Endothelial cell of umbilical vein (primary cell): ENCODE measurements at regions not wholly inside any gene's neighbourhood (a gene's known extent, or its start where the extent isn't known, plus 50 kb on each side); places are given as distances from the start of the nearest gene placed in this dataset.

Source experiments
- BruUV-seq: library from RNA; stranded (reverse); fragments of 400-500 nt; replicated peaks from 2 replicates; lab custom pipeline; 2021; lab: Mats Ljungman, UMichigan
- CTCF ChIA-PET: fragments of 300-600, 350-600 bp; sonication (Branson Sonifier 250); formaldehyde crosslinking; loops from one replicate; lab custom pipeline; 2021; ENCODE audit warnings: antibody characterized with exemption, inconsistent platforms; lab: Charles Lee
- POLR2A ChIA-PET: fragments of 300-600, 350-600 bp; sonication (Branson Sonifier 250); formaldehyde crosslinking; loops from one replicate; lab custom pipeline; 2021; ENCODE audit warnings: antibody characterized with exemption, inconsistent platforms; lab: Charles Lee
- DNase-seq: peaks from one replicate; pipeline ENCODE4 v3.0.0-alpha.2; 2011; ENCODE audit warnings: low read depth, low spot score
- FAIRE-seq: peaks from 2 replicates; lab custom pipeline; 2011; peaks lifted over from hg19 to GRCh38; lab: Jason Lieb, UNC
- H2AFZ ChIP-seq: 2 replicates; pipeline ENCODE4 v1.6.0; 2012; ENCODE audit warnings: low read depth, low read length, control low read depth, inconsistent platforms
- H3K27ac ChIP-seq: 2 replicates; pipeline ENCODE4 v1.5.1; 2011; ENCODE audit warnings: low read depth, mild to moderate bottlenecking, control low read depth, low read length, moderate library complexity; ENCODE audit not compliant: insufficient read depth
- H3K27me3 ChIP-seq, 2 experiments: 2 replicates each; pipeline versions ENCODE4 v1.6.0 to v1.6.1; 2011; ENCODE audit warnings: low read length in 2 of 2, mixed read lengths in 1 of 2; ENCODE audit not compliant: control insufficient read depth in 2 of 2, insufficient read depth in 2 of 2
- H3K36me3 ChIP-seq, 2 experiments: 2 replicates in 1 of 2; 3 replicates in 1 of 2; pipeline ENCODE4 v1.5.1; 2011; ENCODE audit warnings: low read length in 2 of 2, mild to moderate bottlenecking in 1 of 2, moderate library complexity in 1 of 2; ENCODE audit not compliant: control insufficient read depth in 2 of 2, insufficient read depth in 2 of 2; ENCODE audit errors: extremely low read depth in 1 of 2
- H3K4me1 ChIP-seq: 3 replicates; pipeline ENCODE4 v1.5.1; 2011; ENCODE audit warnings: mild to moderate bottlenecking, low read length; ENCODE audit not compliant: control insufficient read depth, insufficient read depth; ENCODE audit errors: extremely low read depth
- H3K4me2 ChIP-seq: 2 replicates; pipeline ENCODE4 v1.6.1; 2011; ENCODE audit warnings: low read length, control low read depth, mixed read lengths; ENCODE audit not compliant: insufficient read depth
- H3K4me3 ChIP-seq, 3 experiments: fragments of 200-600 bp in 1 of 3; sonication (generic), shearing (Covaris generic) in 1 of 3; replicated peaks in 1 of 3; 2 replicates each; pipeline ENCODE4 v1.5.1; 2011 to 2016; ENCODE audit warnings: control low read depth in 3 of 3, low read length in 3 of 3, mild to moderate bottlenecking in 2 of 3, inconsistent platforms in 1 of 3, low read depth in 1 of 3, moderate library complexity in 1 of 3; ENCODE audit not compliant: insufficient read depth in 1 of 3
- H3K79me2 ChIP-seq: 2 replicates; pipeline ENCODE4 v1.6.0; 2012; ENCODE audit warnings: low read length, inconsistent platforms; ENCODE audit not compliant: control insufficient read depth, insufficient read depth
- H3K9ac ChIP-seq: replicated peaks from 2 replicates; pipeline ENCODE3; 2011; ENCODE audit warnings: low read length, control low read depth; ENCODE audit not compliant: insufficient read depth; ENCODE audit errors: extremely low read depth
- H3K9me1 ChIP-seq: replicated peaks from 3 replicates; pipeline ENCODE4 v1.6.0; 2011; ENCODE audit warnings: mild to moderate bottlenecking, low read length; ENCODE audit not compliant: control insufficient read depth, insufficient read depth; ENCODE audit errors: extremely low read depth
- H3K9me3 ChIP-seq: replicated peaks from 2 replicates; pipeline ENCODE4 v1.5.1; 2012; ENCODE audit warnings: low read length, inconsistent platforms; ENCODE audit not compliant: control insufficient read depth, insufficient read depth
- H4K20me1 ChIP-seq: replicated peaks from 2 replicates; pipeline ENCODE3; 2011; ENCODE audit warnings: mild to moderate bottlenecking, low read length; ENCODE audit not compliant: control insufficient read depth, insufficient read depth; ENCODE audit errors: extremely low read depth
- CTCF ChIP-seq, 2 donors: IDR thresholded peaks; 1 replicate in 1 of 2; 2 replicates in 1 of 2; pipeline ENCODE4 v1.5.1; 2011; ENCODE audit warnings: low read length in 2 of 2, mild to moderate bottlenecking in 2 of 2, moderate library complexity in 2 of 2, control low read depth in 1 of 2, inconsistent platforms in 1 of 2, low read depth in 1 of 2; ENCODE audit not compliant: insufficient read depth in 1 of 2; ENCODE audit errors: extremely low read depth in 1 of 2
- EZH2 ChIP-seq: IDR thresholded peaks from 2 replicates; pipeline ENCODE4 v1.6.1; 2012; ENCODE audit warnings: borderline replicate concordance, low read depth, mild to moderate bottlenecking, moderate library complexity, low read length, inconsistent platforms; ENCODE audit not compliant: severe bottlenecking
- FOS ChIP-seq: IDR thresholded peaks from 2 replicates; pipeline ENCODE4 v1.6.1; 2011; ENCODE audit warnings: mild to moderate bottlenecking, low read length, moderate library complexity, borderline replicate concordance; ENCODE audit not compliant: insufficient read depth
- GATA2 ChIP-seq: IDR thresholded peaks from 2 replicates; pipeline ENCODE4 v1.7.0; 2011; ENCODE audit warnings: low read depth, mild to moderate bottlenecking, moderate library complexity, mixed read lengths, low read length; ENCODE audit not compliant: insufficient read length, insufficient read depth
- JUN ChIP-seq: IDR thresholded peaks from 2 replicates; pipeline ENCODE4 v1.6.1; 2011; ENCODE audit warnings: borderline replicate concordance, low read depth; ENCODE audit not compliant: insufficient read length, insufficient read depth
- MAX ChIP-seq: IDR thresholded peaks from 2 replicates; pipeline ENCODE4 v1.6.1; 2011; ENCODE audit not compliant: insufficient read depth, insufficient read length
- MYC ChIP-seq: IDR thresholded peaks from one replicate; pipeline ENCODE4 v1.6.1; 2011; ENCODE audit warnings: mild to moderate bottlenecking, low read depth, low read length
- POLR2A ChIP-seq: IDR thresholded peaks from 2 replicates; pipeline ENCODE4 v1.6.1; 2012; ENCODE audit warnings: low read depth, mild to moderate bottlenecking, control low read depth, low read length
- POLR2AphosphoS5 ChIP-seq: IDR thresholded peaks from 2 replicates; pipeline ENCODE4 v1.6.1; 2012; ENCODE audit warnings: low read depth, mild to moderate bottlenecking, control low read depth, low read length, moderate library complexity; ENCODE audit not compliant: insufficient read depth
- dilution Hi-C: fragments of 300-500 bp; cut with MboI; formaldehyde crosslinking; loops from one replicate; pipeline ENCODE4 v1.15.0; 2019; ENCODE audit warnings: low sequenced_read_pairs; ENCODE audit not compliant: extremely low pct_ligation_motif_present
- intact Hi-C: fragments of 100-400 bp; cut with micrococcal nuclease; formaldehyde crosslinking; loops from one replicate; pipeline ENCODE4 v1.10.0; 2022

GRCh38 chr2:123500988-123501387 lies 524.1 kb upstream of the CNTNAP5 start:
- POLR2A ChIA-PET = no interaction called here
- no peak overlapping the region for H3K4me2 ChIP-seq
- no peak overlapping the region for H2AFZ ChIP-seq

More at GRCh38 chr2:123500988-123501387, 524.1 kb upstream of the CNTNAP5 start:
- no peak overlapping the region for H3K4me3 ChIP-seq
- H3K9me3 ChIP-seq = peaks cover 3% of the 10 kb centered on the region
- no TSS peak for BruUV-seq
- H3K27ac ChIP-seq = no peak overlapping the region
- no peaks in the 10 kb centered on the region for H3K79me2 ChIP-seq
- CTCF ChIA-PET = no interaction called here
- TF ChIP-seq MAX = no peak
- TF ChIP-seq MYC = no peak
- TF ChIP-seq JUN = no peak
- TF ChIP-seq FOS = no peak
- TF ChIP-seq POLR2A = no peak
- TF ChIP-seq GATA2 = no peak
- no peak for TF ChIP-seq CTCF (IDR thresholded peaks at IDR 0.05; ENCODE audit: extremely low read depth in 1 of 2, insufficient read depth in 1 of 2, low read depth in 1 of 2, low read length in 2 of 2)
- no peak for TF ChIP-seq EZH2
- no peak for TF ChIP-seq POLR2AphosphoS5
- intact Hi-C loops = no loop called here
- H3K36me3 ChIP-seq = no peaks in the 10 kb centered on the region
- H4K20me1 ChIP-seq = no peaks in the 10 kb centered on the region
- H3K27me3 ChIP-seq = no peaks in the 10 kb centered on the region
- DNase-seq (no peak), FAIRE-seq (no peak)
- dilution Hi-C loops = no loop called here
- H3K4me1 ChIP-seq = no peaks in the 10 kb centered on the region
- H3K9ac ChIP-seq = no peak overlapping the region
- H3K9me1 ChIP-seq = no peaks in the 10 kb centered on the region
